GM23248 (cell line): ENCODE measurements at regions not wholly inside any gene's neighbourhood (a gene's known extent, or its start where the extent isn't known, plus 50 kb on each side); places are given as distances from the start of the nearest gene placed in this dataset.

Experiments
- DNase-seq: peaks from one replicate; pipeline ENCODE4 v3.0.0-alpha.2; 2015
- H2AFZ ChIP-seq: fragments of 200-600 bp; sonication (generic); 2 replicates; pipeline ENCODE4 v1.6.1; 2016; ENCODE audit warnings: antibody characterized with exemption
- H3F3A ChIP-seq: fragments of 200-600 bp; sonication (generic); 2 replicates; pipeline ENCODE4 v1.6.1; 2016; ENCODE audit warnings: mild to moderate bottlenecking, antibody characterized with exemption, mixed run types; ENCODE audit not compliant: insufficient read depth
- H3K27ac ChIP-seq: fragments of 200-600 bp; sonication (generic); 2 replicates; pipeline ENCODE4 v1.5.1; 2016; ENCODE audit warnings: mild to moderate bottlenecking
- H3K27me3 ChIP-seq: fragments of 200-600 bp; sonication (generic); replicated peaks from 2 replicates; pipeline ENCODE4 v1.6.1; 2016; ENCODE audit warnings: mild to moderate bottlenecking; ENCODE audit not compliant: insufficient read depth
- H3K36me3 ChIP-seq: fragments of 200-600 bp; sonication (generic); 2 replicates; pipeline ENCODE4 v1.6.1; 2016; ENCODE audit warnings: low read depth, mild to moderate bottlenecking
- H3K4me1 ChIP-seq: fragments of 200-600 bp; sonication (generic); 2 replicates; pipeline ENCODE4 v1.6.1; 2016; ENCODE audit warnings: mild to moderate bottlenecking; ENCODE audit not compliant: insufficient read depth
- H3K4me2 ChIP-seq: fragments of 200-600 bp; sonication (generic); one replicate; pipeline ENCODE4 v1.6.1; 2016; ENCODE audit warnings: mild to moderate bottlenecking; ENCODE audit not compliant: unreplicated experiment
- H3K4me3 ChIP-seq: fragments of 200-600 bp; sonication (generic); 2 replicates; pipeline ENCODE4 v1.5.1; 2016; ENCODE audit warnings: mild to moderate bottlenecking
- H3K79me2 ChIP-seq: fragments of 200-600 bp; sonication (generic); 2 replicates; pipeline ENCODE4 v1.6.1; 2016; ENCODE audit warnings: mild to moderate bottlenecking; ENCODE audit not compliant: insufficient read depth
- H3K9ac ChIP-seq: fragments of 200-600 bp; sonication (generic); 2 replicates; pipeline ENCODE4 v1.6.1; 2016; ENCODE audit warnings: mild to moderate bottlenecking
- H3K9me2 ChIP-seq: fragments of 200-600 bp; sonication (generic); 2 replicates; pipeline ENCODE4 v1.6.1; 2016; ENCODE audit warnings: mixed run types, mild to moderate bottlenecking, moderate library complexity; ENCODE audit not compliant: insufficient read depth
- H3K9me3 ChIP-seq: fragments of 200-600 bp; sonication (generic); one replicate; pipeline ENCODE4 v1.6.1; 2017; ENCODE audit warnings: low read depth
- H4K20me1 ChIP-seq: fragments of 200-600 bp; sonication (generic); 2 replicates; pipeline ENCODE4 v1.6.0; 2016; ENCODE audit not compliant: insufficient read depth
- EZH2 ChIP-seq: fragments of 200-600 bp; sonication (generic); IDR thresholded peaks from 2 replicates; pipeline ENCODE4 v1.6.1; 2018; ENCODE audit warnings: antibody characterized with exemption, mild to moderate bottlenecking; ENCODE audit not compliant: insufficient read depth, poor library complexity, severe bottlenecking
- EZH2phosphoT487 ChIP-seq: fragments of 200-600 bp; sonication (generic); IDR thresholded peaks from 2 replicates; pipeline ENCODE4 v1.6.1; 2018; ENCODE audit warnings: antibody characterized with exemption, moderate library complexity, mild to moderate bottlenecking, low read depth; ENCODE audit not compliant: insufficient read depth
- WGBS, 2 experiments: methylation state at CpG; one replicate each; pipeline ENCODE4 v1.1.6; 2015 to 2017; ENCODE audit warnings: low lambda C conversion rate in 2 of 2, low coverage in 1 of 2; ENCODE audit errors: missing lambda C conversion rate in 2 of 2; 5-methylcytosine and 5-hydroxymethylcytosine counted together
- in situ Hi-C: fragments of 300-500 bp; cut with MboI; formaldehyde crosslinking; loops from 2 replicates; pipeline ENCODE4 v1.15.0; 2020

DNA sequence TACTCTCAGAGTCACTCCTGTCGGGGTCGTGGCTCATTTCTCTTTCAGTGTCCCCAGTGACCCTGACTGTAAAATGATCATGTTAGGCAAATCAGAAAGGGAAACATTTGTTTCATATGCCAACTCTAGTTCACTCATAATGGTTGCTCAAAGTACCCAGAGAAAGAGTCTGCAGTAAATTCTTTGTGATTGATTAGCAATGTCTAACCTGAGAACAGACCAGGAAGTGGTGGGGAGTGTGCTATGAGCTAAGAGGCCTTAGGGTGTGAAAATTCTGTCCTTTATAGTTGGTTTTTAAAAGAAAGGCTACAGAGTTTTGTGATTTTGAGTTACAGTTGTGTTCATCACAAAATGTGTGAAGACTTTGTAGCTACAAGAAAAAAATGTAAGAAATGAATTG is 108.9 kb downstream of the EDEM1 start:
- Histone ChIP-seq H3F3A (peaks cover 10% of the 10 kb centered on the region), H3K4me3 (no peak overlapping the region), H3K9me3 (no peaks in the 10 kb centered on the region), H3K9ac (no peak overlapping the region), H3K27me3 (no peaks in the 10 kb centered on the region), H3K79me2 (no peaks in the 10 kb centered on the region), H3K4me2 (no peak overlapping the region), H4K20me1 (no peaks in the 10 kb centered on the region), H2AFZ (no peak overlapping the region), H3K27ac (no peak overlapping the region), H3K36me3 (no peaks in the 10 kb centered on the region), H3K4me1 (peaks cover 18% of the 10 kb centered on the region), H3K9me2 (no peaks in the 10 kb centered on the region)
- DNase-seq, result no peak
- TF ChIP-seq EZH2phosphoT487 (no peak), EZH2 (no peak)
- in situ Hi-C loops, result no loop called here
- 46 to 55% methylated on average over 2 of the region's 2 CpGs for WGBS, 2 experiments

DNA sequence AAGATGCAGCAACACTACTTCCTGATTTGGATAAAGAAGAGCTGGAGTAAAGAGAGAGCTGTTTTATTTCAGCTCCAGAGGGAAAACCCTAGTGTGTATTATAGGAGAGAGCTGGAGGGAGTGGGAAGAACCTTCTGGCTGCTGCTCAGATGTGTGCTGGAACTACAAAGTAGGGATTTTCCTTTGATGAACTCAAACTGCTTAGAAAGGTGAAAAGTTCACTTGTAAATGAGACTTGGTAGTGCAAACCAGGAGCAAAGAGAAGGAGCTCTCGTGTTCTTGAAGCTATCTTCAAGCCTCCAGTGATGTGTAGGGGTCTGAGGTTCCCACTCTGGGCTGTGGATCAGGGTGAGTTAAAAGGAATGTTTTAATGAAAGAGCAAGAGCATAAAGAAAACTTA is 110.4 kb downstream of the EDEM1 start:
- no peak for DNase-seq
- Histone ChIP-seq H3K36me3 (no peaks in the 10 kb centered on the region), H3K9me2 (no peaks in the 10 kb centered on the region), H2AFZ (no peak overlapping the region), H3K4me2 (no peak overlapping the region), H3K4me3 (no peak overlapping the region), H3K27ac (no peak overlapping the region), H4K20me1 (no peaks in the 10 kb centered on the region), H3K27me3 (no peaks in the 10 kb centered on the region), H3K79me2 (no peaks in the 10 kb centered on the region), H3K4me1 (peaks cover 31% of the 10 kb centered on the region), H3K9me3 (no peaks in the 10 kb centered on the region), H3K9ac (no peak overlapping the region), H3F3A (peaks cover 18% of the 10 kb centered on the region)
- no peak for TF ChIP-seq EZH2phosphoT487
- no peak for TF ChIP-seq EZH2
- 8 to 10% methylated on average over 1 of the region's 1 CpG for WGBS, 2 experiments
- in situ Hi-C loops, result no loop called here

DNA sequence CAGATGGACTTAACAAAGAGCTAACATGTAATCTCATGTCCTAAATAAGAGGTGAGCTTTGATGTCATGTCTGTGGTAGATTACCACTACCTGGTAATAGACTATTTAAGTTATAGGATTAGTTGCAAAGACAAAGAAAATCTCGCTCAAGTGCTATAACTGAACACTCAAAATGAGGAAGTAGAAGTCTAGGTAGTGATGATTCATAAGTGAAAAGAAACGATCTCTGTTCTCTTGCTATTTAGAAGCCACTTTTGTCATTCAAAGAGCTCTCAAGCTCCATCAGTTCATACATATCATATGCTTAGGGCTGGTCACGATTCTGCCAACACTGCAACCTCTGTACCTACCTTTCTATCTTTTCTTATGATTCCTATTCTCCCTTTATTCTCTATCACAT is 110.9 kb downstream of the EDEM1 start:
- in situ Hi-C loops, result no loop called here
- WGBS, 2 experiments, result 43 to 64% methylated on average over 3 of the region's 3 CpGs
- no peak overlapping the region for H3K4me3 ChIP-seq
- H4K20me1 ChIP-seq, result no peaks in the 10 kb centered on the region
- no peak overlapping the region for H3K9ac ChIP-seq
- peaks cover 18% of the 10 kb centered on the region for H3F3A ChIP-seq
- TF ChIP-seq EZH2phosphoT487 (no peak), EZH2 (no peak)
- no peak overlapping the region for H2AFZ ChIP-seq
- H3K27me3 ChIP-seq, result no peaks in the 10 kb centered on the region
- no peaks in the 10 kb centered on the region for H3K9me3 ChIP-seq
- H3K4me1 ChIP-seq, result peaks cover 30% of the 10 kb centered on the region
- no peaks in the 10 kb centered on the region for H3K79me2 ChIP-seq
- DNase-seq, result no peak
- H3K9me2 ChIP-seq, result no peaks in the 10 kb centered on the region
- H3K27ac ChIP-seq, result no peak overlapping the region
- no peaks in the 10 kb centered on the region for H3K36me3 ChIP-seq
- no peak overlapping the region for H3K4me2 ChIP-seq

DNA sequence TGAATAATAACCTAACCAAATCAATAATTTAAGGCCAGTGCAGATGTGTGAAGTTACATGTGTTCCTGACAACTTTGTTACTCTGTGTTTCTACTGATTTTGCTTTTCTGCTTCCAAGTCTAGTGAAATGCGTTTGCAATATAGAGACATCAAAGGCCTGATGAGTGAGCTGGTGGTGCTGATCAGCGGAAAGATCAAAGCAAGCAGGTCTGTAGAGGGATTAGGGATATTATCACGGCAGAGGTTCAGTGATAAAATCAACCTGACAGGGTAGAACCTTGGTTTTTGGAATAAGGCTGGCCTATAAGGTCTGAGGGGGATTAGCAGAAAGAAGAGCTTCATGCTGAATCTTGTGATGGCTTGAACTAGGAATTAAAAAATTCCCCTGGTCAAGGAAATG is 111.7 kb downstream of the EDEM1 start:
- Histone ChIP-seq H2AFZ (no peak overlapping the region), H3K4me2 (no peak overlapping the region), H3K79me2 (no peaks in the 10 kb centered on the region), H3F3A (peaks cover 14% of the 10 kb centered on the region), H3K27ac (no peak overlapping the region), H3K4me3 (no peak overlapping the region), H3K9ac (no peak overlapping the region), H3K27me3 (no peaks in the 10 kb centered on the region), H4K20me1 (no peaks in the 10 kb centered on the region), H3K9me3 (no peaks in the 10 kb centered on the region), H3K36me3 (no peaks in the 10 kb centered on the region), H3K4me1 (peaks cover 23% of the 10 kb centered on the region), H3K9me2 (no peaks in the 10 kb centered on the region)
- in situ Hi-C loops, result no loop called here
- WGBS, 2 experiments, result 37 to 39% methylated on average over 3 of the region's 3 CpGs
- DNase-seq, result no peak
- TF ChIP-seq EZH2 (no peak), EZH2phosphoT487 (no peak)

DNA sequence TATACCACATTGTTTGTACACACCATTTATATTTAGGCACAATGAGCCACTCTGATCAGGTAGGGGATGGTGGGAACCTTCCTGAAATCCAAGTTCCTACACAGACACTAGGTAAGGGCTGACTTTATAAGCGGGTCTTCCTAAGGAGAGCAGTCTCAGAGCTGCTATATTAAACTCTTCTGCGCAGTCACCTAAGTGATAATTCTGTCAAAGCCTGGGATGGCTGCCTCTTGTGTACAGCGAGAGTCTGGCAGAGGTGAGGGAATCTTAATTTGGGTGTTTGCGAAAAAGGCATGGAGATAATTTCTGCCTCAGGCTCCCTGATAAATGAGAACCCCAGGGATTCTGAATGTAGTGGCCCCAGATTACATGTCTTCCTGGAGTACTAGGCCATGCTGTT is 113.1 kb downstream of the EDEM1 start:
- H3K27me3 ChIP-seq, result no peaks in the 10 kb centered on the region
- H3K27ac ChIP-seq, result no peak overlapping the region
- in situ Hi-C loops, result no loop called here
- no peaks in the 10 kb centered on the region for H3K9me2 ChIP-seq
- H2AFZ ChIP-seq, result no peak overlapping the region
- no peaks in the 10 kb centered on the region for H3K36me3 ChIP-seq
- H4K20me1 ChIP-seq, result no peaks in the 10 kb centered on the region
- WGBS, 2 experiments, result 72 to 87% methylated on average over 4 of the region's 4 CpGs
- no peak overlapping the region for H3K4me3 ChIP-seq
- no peak for TF ChIP-seq EZH2phosphoT487
- no peak for TF ChIP-seq EZH2
- no peaks in the 10 kb centered on the region for H3K79me2 ChIP-seq
- H3K4me1 ChIP-seq, result peaks cover 12% of the 10 kb centered on the region
- H3K9me3 ChIP-seq, result no peaks in the 10 kb centered on the region
- H3F3A ChIP-seq, result peaks cover 8% of the 10 kb centered on the region; the same call in 1 of the 2 replicates
- no peak overlapping the region for H3K9ac ChIP-seq
- no peak for DNase-seq
- H3K4me2 ChIP-seq, result no peak overlapping the region
